Gastrocnemius medialis (tissue), 4 donors: ENCODE measurements at regions not wholly inside any gene's neighbourhood (a gene's known extent, or its start where the extent isn't known, plus 50 kb on each side); places are given as distances from the start of the nearest gene placed in this dataset.

Experiments
- POLR2A ChIP-seq, 2 donors: fragments of 450-650 bp; IDR thresholded peaks; one replicate each; pipeline ENCODE4 v1.6.1; 2017; ENCODE audit warnings: antibody characterized with exemption in 2 of 2, mild to moderate bottlenecking in 2 of 2, moderate library complexity in 2 of 2
- TF ChIP-seq, protein P1 (sequence below), 5 experiments: fragments of 450-650 bp in 3 of 5; fragments of 200-600 bp in 2 of 5; sonication (generic) in 2 of 5; IDR thresholded peaks in 4 of 5; conservative IDR thresholded peaks in 1 of 5; 1 replicate in 4 of 5; 2 replicates in 1 of 5; pipeline ENCODE4 v1.5.1; 2016 to 2019; ENCODE audit warnings: antibody characterized with exemption in 5 of 5, mild to moderate bottlenecking in 3 of 5, moderate library complexity in 3 of 5

DNA sequence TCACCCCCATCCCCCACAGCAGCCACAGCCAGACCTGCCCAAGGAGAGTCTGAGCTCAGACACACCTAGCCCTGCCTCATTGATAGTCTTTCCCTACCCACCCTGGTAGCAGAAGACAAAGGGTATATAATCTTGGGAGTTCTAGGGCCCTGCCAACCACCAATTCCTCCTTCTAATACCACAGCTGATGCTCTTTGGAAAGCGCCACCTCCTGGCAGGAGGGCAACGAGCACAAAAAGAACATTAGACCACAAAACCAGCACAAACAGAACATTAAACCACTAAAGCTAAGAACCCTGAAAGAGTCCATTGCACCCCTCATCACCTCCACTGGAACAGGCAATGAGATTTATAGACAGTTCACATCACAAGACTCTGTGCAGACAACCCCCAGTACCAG is 195.8 kb upstream of the FUT9 start:
- TF ChIP-seq, protein P1, sequence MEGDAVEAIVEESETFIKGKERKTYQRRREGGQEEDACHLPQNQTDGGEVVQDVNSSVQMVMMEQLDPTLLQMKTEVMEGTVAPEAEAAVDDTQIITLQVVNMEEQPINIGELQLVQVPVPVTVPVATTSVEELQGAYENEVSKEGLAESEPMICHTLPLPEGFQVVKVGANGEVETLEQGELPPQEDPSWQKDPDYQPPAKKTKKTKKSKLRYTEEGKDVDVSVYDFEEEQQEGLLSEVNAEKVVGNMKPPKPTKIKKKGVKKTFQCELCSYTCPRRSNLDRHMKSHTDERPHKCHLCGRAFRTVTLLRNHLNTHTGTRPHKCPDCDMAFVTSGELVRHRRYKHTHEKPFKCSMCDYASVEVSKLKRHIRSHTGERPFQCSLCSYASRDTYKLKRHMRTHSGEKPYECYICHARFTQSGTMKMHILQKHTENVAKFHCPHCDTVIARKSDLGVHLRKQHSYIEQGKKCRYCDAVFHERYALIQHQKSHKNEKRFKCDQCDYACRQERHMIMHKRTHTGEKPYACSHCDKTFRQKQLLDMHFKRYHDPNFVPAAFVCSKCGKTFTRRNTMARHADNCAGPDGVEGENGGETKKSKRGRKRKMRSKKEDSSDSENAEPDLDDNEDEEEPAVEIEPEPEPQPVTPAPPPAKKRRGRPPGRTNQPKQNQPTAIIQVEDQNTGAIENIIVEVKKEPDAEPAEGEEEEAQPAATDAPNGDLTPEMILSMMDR (IDR thresholded peaks at IDR 0.05 in 4 of 5, conservative IDR thresholded peaks at IDR 0.05 in 1 of 5): no peak
- TF ChIP-seq POLR2A (IDR thresholded peaks at IDR 0.05): no peak
